ENCODE measurements at regions not wholly inside any gene's neighbourhood (a gene's known extent, or its start where the extent isn't known, plus 50 kb on each side); places are given as distances from the start of the nearest gene placed in this dataset.

DNA sequence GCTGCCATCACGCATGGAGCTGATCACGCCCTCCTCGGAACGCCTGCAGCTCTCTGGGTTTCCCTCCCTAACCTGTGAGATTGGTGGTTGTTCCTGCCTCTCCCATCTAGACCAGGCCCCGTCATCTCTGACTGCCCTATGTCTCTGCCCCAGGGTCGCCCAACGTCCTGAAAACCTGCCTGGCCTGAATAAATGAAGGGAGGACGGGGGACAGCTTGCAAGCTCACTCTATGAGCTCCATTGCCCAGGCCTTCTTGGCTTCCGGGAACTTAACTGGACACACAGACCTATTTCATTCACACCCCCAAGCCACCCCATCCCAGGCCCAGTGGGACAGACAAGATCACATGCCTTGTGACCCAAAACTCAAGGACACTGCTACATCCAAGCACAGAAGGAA lies 274.2 kb downstream of the XXYLT1 start:
- Histone ChIP-seq H3K4me3 (ENCODE audit: low read length) (no peak overlapping the region), H2AFZ (ENCODE audit: low read depth, low read length) (no peak overlapping the region), H3K4me1 (ENCODE audit: insufficient read depth, low read length) (no peaks in the 10 kb centered on the region), H3K36me3 (ENCODE audit: insufficient read depth, low read length) (no peaks in the 10 kb centered on the region), H3K27me3 (ENCODE audit: insufficient read depth, low read length) (peaks cover 8% of the 10 kb centered on the region), H3K9me3 (ENCODE audit: low read length) (no peaks in the 10 kb centered on the region)

DNA sequence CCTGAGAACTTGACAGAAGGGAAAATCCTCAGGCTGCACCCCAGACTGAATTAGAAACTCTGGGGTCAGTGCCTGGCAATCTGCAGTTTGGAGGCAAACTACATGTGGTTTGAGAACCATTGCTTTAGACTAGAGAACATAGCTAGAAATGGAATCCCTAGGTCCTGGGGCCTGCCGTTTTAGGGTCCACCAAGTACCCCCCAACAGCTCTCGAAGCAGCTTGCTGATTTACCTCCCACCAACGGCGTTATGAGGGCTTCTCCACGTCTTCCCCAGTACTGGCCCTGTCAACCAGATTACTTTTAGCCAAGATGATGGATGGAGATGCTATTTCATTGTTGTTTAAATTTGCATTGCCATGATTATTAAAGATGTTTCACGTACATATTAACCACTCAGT lies 272.5 kb downstream of the XXYLT1 start:
- H3K4me3 ChIP-seq (ENCODE audit: low read length): no peak overlapping the region
- no peaks in the 10 kb centered on the region for H3K9me3 ChIP-seq (ENCODE audit: low read length)
- H3K4me1 ChIP-seq (ENCODE audit: insufficient read depth, low read length): no peaks in the 10 kb centered on the region
- H2AFZ ChIP-seq (ENCODE audit: low read depth, low read length): no peak overlapping the region
- H3K27me3 ChIP-seq (ENCODE audit: insufficient read depth, low read length): peaks cover 8% of the 10 kb centered on the region
- no peaks in the 10 kb centered on the region for H3K36me3 ChIP-seq (ENCODE audit: insufficient read depth, low read length)

DNA sequence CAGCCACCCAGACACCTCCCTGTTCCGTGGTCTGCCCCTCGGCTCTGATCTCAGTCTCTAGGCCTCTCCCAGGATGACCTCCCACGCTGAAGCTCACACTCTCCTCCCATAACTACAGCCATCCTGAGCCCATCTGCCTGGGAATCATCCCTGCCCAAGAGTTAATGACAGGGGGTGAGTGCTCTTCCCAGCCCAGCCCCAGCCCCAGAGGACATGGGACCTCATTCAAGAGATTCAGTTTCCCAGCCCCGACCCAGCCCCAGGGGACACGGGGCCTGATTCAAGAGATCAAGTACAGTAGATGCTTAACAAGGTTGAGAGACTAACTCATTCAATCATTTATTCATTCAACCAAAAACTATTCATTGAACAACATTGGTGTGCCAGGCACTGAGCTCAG lies 272.0 kb downstream of the XXYLT1 start:
- no peak overlapping the region for H2AFZ ChIP-seq (ENCODE audit: low read depth, low read length)
- H3K36me3 ChIP-seq (ENCODE audit: insufficient read depth, low read length): no peaks in the 10 kb centered on the region
- H3K9me3 ChIP-seq (ENCODE audit: low read length): no peaks in the 10 kb centered on the region
- H3K27me3 ChIP-seq (ENCODE audit: insufficient read depth, low read length): peaks cover 9% of the 10 kb centered on the region
- H3K4me3 ChIP-seq (ENCODE audit: low read length): no peak overlapping the region
- no peaks in the 10 kb centered on the region for H3K4me1 ChIP-seq (ENCODE audit: insufficient read depth, low read length)

DNA sequence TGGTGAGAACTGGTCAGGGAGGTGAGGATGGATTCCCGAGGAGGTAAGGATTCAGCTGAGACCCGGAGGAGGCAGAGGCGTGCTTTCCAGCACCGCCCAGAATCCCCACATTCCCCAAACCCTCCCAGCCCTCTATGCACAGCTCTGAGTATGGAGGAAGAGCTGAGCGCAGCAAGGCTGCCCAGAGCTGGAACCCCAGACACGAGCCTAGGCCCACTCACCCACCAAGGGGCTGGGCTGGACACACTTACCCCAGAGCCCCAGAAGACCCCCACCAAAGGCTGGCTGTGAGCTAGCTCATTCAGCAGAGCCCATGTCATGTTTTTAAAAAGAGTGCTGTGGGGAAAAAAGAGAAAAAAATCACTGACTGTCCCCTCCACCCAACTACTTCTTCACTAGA lies 271.5 kb downstream of the XXYLT1 start:
- Histone ChIP-seq H2AFZ (ENCODE audit: low read depth, low read length) (no peak overlapping the region), H3K9me3 (ENCODE audit: low read length) (no peaks in the 10 kb centered on the region), H3K4me3 (ENCODE audit: low read length) (no peak overlapping the region), H3K36me3 (ENCODE audit: insufficient read depth, low read length) (no peaks in the 10 kb centered on the region), H3K4me1 (ENCODE audit: insufficient read depth, low read length) (no peaks in the 10 kb centered on the region), H3K27me3 (ENCODE audit: insufficient read depth, low read length) (peaks cover 9% of the 10 kb centered on the region)

DNA sequence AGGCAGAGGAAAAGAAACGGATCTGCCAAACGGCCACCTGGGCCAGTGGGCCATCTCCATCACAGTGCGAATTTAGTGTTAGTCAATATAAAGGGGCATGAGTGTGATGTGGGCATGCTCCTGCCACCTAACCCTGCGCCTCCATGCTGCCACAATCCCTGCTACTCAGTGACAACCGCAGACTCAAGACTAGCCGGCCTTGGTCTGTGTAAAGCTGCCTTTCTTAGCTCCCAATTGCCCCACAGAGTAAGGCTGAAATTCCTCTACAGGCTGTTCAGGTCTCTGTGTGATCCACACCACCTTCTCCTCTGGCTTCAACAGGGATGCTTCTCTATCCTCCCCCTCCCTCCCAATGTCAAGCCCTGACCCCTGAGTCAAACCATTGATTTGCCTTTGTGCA lies 269.7 kb downstream of the XXYLT1 start:
- Histone ChIP-seq H2AFZ (ENCODE audit: low read depth, low read length) (no peak overlapping the region), H3K36me3 (ENCODE audit: insufficient read depth, low read length) (no peaks in the 10 kb centered on the region), H3K4me1 (ENCODE audit: insufficient read depth, low read length) (no peaks in the 10 kb centered on the region), H3K9me3 (ENCODE audit: low read length) (no peaks in the 10 kb centered on the region), H3K4me3 (ENCODE audit: low read length) (no peak overlapping the region), H3K27me3 (ENCODE audit: insufficient read depth, low read length) (peaks cover 4% of the 10 kb centered on the region)

DNA sequence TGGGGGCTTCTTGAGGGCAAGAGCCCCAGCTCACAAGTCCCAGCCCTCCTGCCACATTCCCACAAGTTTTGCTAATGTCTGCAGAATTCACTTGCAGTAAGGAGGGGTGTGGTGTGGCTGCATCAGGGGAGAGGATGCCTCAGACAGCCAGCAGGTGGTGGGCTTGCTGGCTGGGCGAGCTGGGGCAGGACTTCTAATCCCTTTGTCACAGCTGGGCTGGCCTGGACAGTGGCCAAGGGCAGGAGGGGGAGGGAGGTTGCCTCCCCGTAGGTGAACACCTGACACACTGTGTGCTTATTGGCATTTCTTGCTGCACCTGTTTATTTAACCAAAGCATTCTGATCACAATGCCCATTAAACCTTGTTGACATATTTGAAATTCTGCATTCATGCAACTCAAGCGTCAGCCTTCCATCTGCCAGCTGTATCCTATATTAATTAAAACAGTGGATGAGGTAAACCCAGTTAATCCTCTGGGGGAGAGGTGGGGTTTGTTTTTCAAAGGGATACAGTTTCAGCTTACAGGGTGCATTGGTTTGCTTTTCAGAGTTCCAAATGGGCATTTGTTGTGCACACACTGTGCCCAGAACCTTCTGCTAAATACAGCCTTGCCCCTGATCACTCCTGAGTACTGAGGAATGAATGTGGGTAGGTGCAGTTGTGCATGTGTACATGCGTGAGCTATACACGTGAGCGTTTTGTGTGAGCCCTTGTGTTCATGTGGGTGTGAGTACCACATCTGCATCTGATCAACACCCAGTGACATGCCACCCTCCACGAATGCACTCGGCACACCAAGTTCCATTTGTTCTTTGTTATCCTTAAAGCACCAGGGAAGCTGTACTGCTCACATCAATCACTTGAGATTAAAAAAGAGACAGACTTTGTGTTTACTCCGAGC lies 268.7 kb downstream of the XXYLT1 start:
- no peaks in the 10 kb centered on the region for H3K9me3 ChIP-seq (ENCODE audit: low read length)
- no peaks in the 10 kb centered on the region for H3K36me3 ChIP-seq (ENCODE audit: insufficient read depth, low read length)
- no peaks in the 10 kb centered on the region for H3K4me1 ChIP-seq (ENCODE audit: insufficient read depth, low read length)
- no peak overlapping the region for H2AFZ ChIP-seq (ENCODE audit: low read depth, low read length)
- peaks cover 2% of the 10 kb centered on the region for H3K27me3 ChIP-seq (ENCODE audit: insufficient read depth, low read length)
- H3K4me3 ChIP-seq (ENCODE audit: low read length): no peak overlapping the region

DNA sequence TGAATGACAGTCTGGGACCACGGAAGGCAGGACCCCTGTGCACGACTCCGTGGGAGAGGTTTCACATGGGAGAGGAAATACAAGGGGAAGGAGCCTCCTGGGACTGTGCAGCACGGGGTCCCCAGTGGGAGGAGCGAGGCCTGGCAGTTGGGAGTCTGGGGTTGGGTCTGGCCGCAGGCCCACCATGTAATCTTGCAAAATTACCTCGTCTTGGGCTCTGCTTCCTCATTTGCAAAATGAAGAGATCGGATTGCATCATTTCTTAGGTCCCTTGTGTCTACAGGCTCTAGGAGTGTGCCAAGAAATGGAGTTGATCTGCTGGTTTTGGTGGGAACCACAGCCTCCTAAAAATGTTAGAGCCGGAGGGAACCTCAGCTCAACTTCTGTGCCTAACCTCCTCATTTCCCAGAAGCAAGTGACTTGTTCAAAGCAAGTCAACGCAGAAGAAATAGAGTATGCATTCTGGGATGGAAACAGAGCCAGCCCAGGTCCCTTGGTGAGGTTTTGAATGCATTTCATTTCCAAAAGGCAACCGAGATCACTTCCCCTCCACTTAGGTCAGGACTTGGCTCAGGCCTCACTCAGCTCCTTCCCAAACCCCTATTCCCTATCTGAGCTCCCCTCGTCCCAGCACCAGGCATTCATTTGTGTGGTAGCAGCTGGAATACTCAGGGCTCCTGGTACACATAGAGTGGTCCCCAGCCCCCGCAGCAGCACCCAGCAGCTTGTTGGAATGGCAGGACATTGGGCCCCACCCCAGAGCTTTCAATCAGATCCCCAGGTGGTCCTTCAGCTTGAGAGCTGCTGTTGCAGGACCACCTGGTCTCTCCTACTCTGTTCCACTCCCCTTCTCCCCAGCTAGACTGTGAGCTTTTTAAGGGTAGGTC lies 267.7 kb downstream of the XXYLT1 start:
- Histone ChIP-seq H3K4me1 (ENCODE audit: insufficient read depth, low read length) (no peaks in the 10 kb centered on the region), H3K9me3 (ENCODE audit: low read length) (no peaks in the 10 kb centered on the region), H2AFZ (ENCODE audit: low read depth, low read length) (no peak overlapping the region), H3K36me3 (ENCODE audit: insufficient read depth, low read length) (no peaks in the 10 kb centered on the region), H3K4me3 (ENCODE audit: low read length) (no peak overlapping the region), H3K27me3 (ENCODE audit: insufficient read depth, low read length) (peaks cover 2% of the 10 kb centered on the region)

DNA sequence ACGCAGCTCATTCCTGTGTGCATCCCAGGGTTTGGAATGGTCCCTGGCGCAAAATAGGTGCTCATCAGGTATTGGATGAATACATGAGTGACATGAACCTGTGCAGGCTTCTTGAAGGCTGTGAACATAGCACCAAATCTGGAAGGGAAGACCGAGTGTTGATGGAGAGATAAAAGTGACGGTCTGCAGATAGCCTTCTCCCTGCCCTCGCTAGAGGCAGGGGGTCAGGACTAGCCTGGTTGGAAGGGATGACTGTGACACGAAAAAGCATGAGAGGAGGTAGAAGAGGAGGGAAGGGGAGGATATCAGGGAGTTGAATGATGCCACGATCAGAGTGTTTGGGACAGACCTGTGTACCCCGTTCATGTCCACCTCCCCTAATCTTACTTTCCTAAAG lies 267.1 kb downstream of the XXYLT1 start:
- Histone ChIP-seq H2AFZ (ENCODE audit: low read depth, low read length) (no peak overlapping the region), H3K36me3 (ENCODE audit: insufficient read depth, low read length) (no peaks in the 10 kb centered on the region), H3K4me3 (ENCODE audit: low read length) (no peak overlapping the region), H3K9me3 (ENCODE audit: low read length) (no peaks in the 10 kb centered on the region), H3K27me3 (ENCODE audit: insufficient read depth, low read length) (peaks cover 2% of the 10 kb centered on the region), H3K4me1 (ENCODE audit: insufficient read depth, low read length) (no peaks in the 10 kb centered on the region)

DNA sequence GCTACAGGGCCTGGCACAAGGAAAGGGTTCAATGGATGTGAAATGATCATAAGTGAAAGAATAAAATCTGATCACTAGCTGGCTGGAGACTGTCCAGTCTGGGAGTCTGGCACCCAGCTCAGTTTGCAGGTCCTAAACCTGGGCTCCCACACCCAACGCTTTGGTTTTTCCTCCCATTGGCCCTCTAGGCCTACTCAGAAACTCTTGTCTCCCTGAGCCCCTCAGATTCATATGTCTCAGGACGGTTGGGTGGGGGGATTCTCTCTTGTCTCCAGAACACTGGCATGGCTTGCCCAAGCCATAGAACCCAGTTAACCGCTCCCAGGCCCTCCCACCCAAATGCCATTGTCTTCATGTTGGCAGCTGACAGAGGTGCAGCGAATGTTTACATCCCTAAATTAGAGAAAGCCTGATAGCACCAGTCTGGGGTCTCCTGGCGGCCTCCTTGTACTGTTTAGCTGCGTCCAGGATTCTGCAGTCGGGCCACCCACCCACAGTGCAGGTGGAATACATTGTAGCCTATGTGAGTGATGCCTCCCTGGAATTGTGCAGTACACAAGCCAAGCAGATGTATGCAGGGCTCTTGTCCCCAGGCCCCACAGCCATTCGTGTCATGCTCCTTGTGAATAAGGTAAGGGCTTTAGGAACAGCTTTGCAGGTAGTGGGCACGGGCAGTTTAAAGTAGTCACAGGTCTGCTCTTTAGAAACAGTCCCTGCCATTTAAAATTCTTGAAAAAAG lies 266.3 kb downstream of the XXYLT1 start:
- H3K9me3 ChIP-seq (ENCODE audit: low read length): no peaks in the 10 kb centered on the region
- H2AFZ ChIP-seq (ENCODE audit: low read depth, low read length): no peak overlapping the region
- no peaks in the 10 kb centered on the region for H3K36me3 ChIP-seq (ENCODE audit: insufficient read depth, low read length)
- no peak overlapping the region for H3K4me3 ChIP-seq (ENCODE audit: low read length)
- peaks cover 2% of the 10 kb centered on the region for H3K27me3 ChIP-seq (ENCODE audit: insufficient read depth, low read length)
- H3K4me1 ChIP-seq (ENCODE audit: insufficient read depth, low read length): no peaks in the 10 kb centered on the region

DNA sequence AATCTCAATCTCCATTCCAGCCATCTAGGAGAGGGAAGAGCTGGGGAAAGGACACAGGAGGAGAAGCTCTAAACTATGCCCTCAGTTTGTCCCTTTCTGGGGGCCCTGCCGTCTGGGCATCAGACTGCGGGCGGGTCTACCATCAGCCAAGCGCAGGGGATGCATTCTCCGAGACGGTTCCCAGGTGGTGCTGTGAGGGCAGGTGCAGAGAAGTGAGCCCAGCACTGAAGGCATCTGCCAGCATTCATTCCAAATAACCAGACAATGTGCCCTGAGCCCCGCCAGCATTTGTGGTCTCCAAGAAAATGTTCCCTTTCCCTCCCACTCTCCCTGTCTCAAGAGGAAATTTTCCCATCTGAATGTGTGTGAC lies 265.7 kb downstream of the XXYLT1 start:
- Histone ChIP-seq H3K27me3 (ENCODE audit: insufficient read depth, low read length) (peaks cover 2% of the 10 kb centered on the region), H3K9me3 (ENCODE audit: low read length) (no peaks in the 10 kb centered on the region), H2AFZ (ENCODE audit: low read depth, low read length) (no peak overlapping the region), H3K36me3 (ENCODE audit: insufficient read depth, low read length) (no peaks in the 10 kb centered on the region), H3K4me3 (ENCODE audit: low read length) (no peak overlapping the region), H3K4me1 (ENCODE audit: insufficient read depth, low read length) (no peaks in the 10 kb centered on the region)

DNA sequence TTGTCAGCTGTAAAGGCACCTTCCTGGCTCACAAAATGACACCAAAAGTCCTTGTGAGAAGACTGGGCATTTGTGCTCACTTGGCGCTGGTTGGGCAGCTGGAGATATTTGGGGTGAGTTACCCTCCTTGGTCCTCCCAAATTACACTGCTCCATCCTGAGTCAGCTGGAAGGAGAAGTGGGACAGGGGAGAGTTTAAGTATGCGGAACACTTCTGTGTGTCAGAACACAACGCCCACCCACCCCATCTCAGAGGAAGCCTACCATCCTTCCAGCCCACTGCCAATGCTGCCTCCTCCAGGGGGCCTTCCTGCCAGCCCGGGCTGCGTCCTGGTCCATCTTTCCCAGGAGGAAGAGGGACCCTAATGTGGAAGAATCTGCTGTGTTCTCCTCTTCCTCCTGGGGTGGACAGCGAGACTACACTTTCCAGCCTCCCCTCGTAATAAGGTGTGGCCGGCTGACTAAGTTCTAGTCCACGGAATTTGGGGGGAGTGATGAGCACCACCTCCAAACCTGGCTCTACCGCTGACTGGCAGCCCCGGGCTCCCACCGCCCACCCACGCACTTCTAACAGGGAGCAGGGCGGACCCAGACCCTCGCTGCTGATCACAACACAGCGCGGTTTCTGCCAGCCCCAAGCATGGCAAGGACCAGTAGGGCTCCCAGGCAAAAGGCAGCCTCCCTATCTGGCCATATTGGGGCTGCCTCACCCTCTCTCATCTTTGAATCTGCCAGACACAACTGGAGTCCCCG lies 265.0 kb downstream of the XXYLT1 start:
- Histone ChIP-seq H3K9me3 (ENCODE audit: low read length) (no peaks in the 10 kb centered on the region), H3K36me3 (ENCODE audit: insufficient read depth, low read length) (no peaks in the 10 kb centered on the region)

DNA sequence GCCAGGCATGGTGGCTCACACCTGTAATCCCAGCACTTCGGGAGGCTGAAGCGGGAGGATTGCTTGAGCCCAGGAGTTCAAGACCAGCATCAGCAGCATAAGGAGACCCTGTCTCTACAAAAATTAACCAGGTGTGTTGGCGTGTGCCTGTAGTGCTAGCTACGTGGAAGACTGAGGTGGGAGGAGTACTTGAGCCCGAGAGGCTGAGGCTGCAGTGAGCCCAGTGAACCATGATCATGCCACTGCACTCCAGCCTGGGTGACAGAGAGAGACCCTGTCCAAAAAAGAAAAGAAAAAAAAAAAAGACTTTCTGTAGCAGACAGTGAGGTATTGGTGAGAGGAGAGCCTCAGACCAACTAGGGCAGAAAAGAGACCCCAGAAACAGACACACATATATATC lies 263.8 kb downstream of the XXYLT1 start:
- Histone ChIP-seq H3K36me3 (ENCODE audit: insufficient read depth, low read length) (no peaks in the 10 kb centered on the region), H3K9me3 (ENCODE audit: low read length) (no peaks in the 10 kb centered on the region), H3K27me3 (ENCODE audit: insufficient read depth, low read length) (peaks cover 2% of the 10 kb centered on the region), H3K4me3 (ENCODE audit: low read length) (no peak overlapping the region), H3K4me1 (ENCODE audit: insufficient read depth, low read length) (no peaks in the 10 kb centered on the region), H2AFZ (ENCODE audit: low read depth, low read length) (no peak overlapping the region)

More for the DNA sequence above, 265.0 kb downstream of the XXYLT1 start:
- peaks cover 2% of the 10 kb centered on the region for H3K27me3 ChIP-seq (ENCODE audit: insufficient read depth, low read length)
- no peaks in the 10 kb centered on the region for H3K4me1 ChIP-seq (ENCODE audit: insufficient read depth, low read length)
- no peak overlapping the region for H2AFZ ChIP-seq (ENCODE audit: low read depth, low read length)
- no peak overlapping the region for H3K4me3 ChIP-seq (ENCODE audit: low read length)
